ENCODE measurements at regions not wholly inside any gene's neighbourhood (a gene's known extent, or its start where the extent isn't known, plus 50 kb on each side); places are given as distances from the start of the nearest gene placed in this dataset.

DNA sequence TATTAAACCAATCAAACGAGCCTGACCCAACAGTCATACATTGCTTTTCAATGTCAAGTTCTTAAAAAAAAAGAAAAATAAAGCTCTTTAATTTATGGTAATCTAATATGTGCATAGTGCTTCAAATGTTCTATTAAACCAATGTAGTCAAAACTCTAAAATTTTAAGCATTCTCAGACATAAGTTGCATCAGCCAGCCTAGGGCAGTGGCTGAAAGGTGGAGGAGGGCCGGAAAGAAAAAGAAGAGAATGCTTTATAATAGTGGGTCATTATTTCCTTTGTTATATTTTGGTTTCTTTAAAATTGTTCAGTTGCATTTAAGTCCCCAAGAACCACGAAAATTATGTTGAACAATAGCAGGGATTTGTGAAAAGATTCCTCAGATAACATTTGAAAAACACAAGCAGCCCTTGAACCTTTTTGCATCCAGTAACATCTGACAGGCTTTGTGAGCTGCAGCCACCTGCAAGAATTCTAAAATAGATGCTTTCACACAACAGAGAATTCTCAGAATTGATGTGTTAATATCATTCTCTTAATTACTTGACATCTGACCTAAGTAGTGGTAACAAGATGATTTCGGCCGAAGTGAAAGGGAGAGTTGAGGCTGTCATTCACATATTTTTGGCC is 252.1 kb downstream of the CDCA7 start:
- no peak for TF ChIP-seq SP1 (IDR thresholded peaks at IDR 0.05)
- no peak for TF ChIP-seq BHLHE40 (IDR thresholded peaks at IDR 0.05; ENCODE audit: borderline replicate concordance)
- TF ChIP-seq FOXA1 (IDR thresholded peaks at IDR 0.05), result no peak
- TF ChIP-seq CTBP1 (IDR thresholded peaks at IDR 0.05; ENCODE audit: borderline replicate concordance), result no peak
- no peak for TF ChIP-seq NFRKB (IDR thresholded peaks at IDR 0.05)
- TF ChIP-seq LEF1 (IDR thresholded peaks at IDR 0.05; ENCODE audit: borderline replicate concordance), result no peak
- no peak for TF ChIP-seq FOXK2 (IDR thresholded peaks at IDR 0.05)
- no peak for TF ChIP-seq HDGF (IDR thresholded peaks at IDR 0.05; ENCODE audit: borderline replicate concordance)
- TF ChIP-seq FOXM1 (IDR thresholded peaks at IDR 0.05; ENCODE audit: borderline replicate concordance), result no peak
- TF ChIP-seq TARDBP (IDR thresholded peaks at IDR 0.05), result no peak
- no peak for DNase-seq (ENCODE audit: extremely low spot score)
- POLR2A ChIA-PET, result no interaction called here
- CTCF ChIA-PET, result no interaction called here

DNA sequence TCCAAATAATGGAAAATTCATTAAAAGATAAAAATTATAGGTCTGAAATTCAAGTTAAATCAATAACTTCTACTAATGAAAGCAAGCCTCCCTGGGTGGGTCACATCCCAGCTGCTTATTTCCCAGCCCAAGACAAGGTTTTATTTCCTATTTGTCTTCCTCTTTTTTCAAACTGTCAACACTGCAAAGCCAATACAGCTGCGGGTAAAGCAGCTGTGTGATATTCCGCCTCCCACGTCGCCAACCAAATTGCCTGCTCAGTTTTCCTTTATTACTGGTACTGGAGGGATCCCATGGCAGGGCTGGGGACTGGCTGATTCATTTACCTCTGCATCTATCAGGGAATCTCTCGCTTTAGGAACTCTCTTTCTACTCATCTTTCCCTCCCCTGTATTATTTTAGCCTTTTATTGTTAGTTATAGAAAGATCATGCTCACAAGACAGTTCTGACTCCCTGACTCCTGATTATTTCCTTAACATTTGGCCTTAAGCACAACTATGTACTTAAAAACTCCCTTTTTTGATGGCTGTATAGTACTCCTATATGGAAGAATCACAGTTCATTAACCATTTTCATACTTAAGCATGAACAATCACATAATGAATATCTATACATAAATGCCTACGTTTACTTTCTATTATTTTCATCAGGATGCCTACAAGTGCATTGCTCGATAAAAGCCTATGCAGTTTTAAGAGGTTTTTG is 253.1 kb downstream of the CDCA7 start:
- DNase-seq (ENCODE audit: extremely low spot score), result no peak
- POLR2A ChIA-PET, result no interaction called here
- CTCF ChIA-PET, result no interaction called here
- TF ChIP-seq NFRKB (IDR thresholded peaks at IDR 0.05) (no peak), ARNT (IDR thresholded peaks at IDR 0.05) (no peak), BHLHE40 (IDR thresholded peaks at IDR 0.05; ENCODE audit: borderline replicate concordance) (no peak), CTBP1 (IDR thresholded peaks at IDR 0.05; ENCODE audit: borderline replicate concordance) (no peak), LEF1 (IDR thresholded peaks at IDR 0.05; ENCODE audit: borderline replicate concordance) (no peak), ZNF384 (IDR thresholded peaks at IDR 0.05) (no peak), HDGF (IDR thresholded peaks at IDR 0.05; ENCODE audit: borderline replicate concordance) (no peak)

DNA sequence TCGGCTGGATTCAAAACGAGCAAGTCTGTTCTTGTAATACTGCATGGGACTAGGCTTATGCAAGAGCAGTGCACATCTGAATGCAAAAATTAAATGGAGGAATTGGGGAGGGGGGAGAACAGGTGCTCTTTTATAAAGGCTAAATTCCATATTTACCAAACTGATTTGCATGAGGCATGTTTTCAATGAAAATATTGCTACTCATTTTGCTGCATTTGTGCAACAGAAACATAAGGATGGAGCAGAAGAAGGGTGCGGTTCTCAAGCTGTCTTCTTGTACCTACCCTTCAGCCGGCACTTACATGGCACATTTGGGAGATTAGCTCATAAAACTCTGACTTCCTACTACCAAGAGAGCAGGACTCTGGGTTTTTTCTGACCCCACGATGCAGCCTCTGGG is 256.4 kb downstream of the CDCA7 start:
- no peak for DNase-seq (ENCODE audit: extremely low spot score)
- CTCF ChIA-PET, result interaction anchor here (1.7 kb wide), 1 partner anchor 21 kb away, joined by 5 read pairs; no protein-coding TSS in a partner anchor
- no peak for TF ChIP-seq HDGF (IDR thresholded peaks at IDR 0.05; ENCODE audit: borderline replicate concordance)
- TF ChIP-seq L3MBTL2 (conservative IDR thresholded peaks at IDR 0.05), result no peak
- TF ChIP-seq CTBP1 (IDR thresholded peaks at IDR 0.05; ENCODE audit: borderline replicate concordance), result no peak
- TF ChIP-seq ZNF384 (IDR thresholded peaks at IDR 0.05), result no peak
- no peak for TF ChIP-seq TARDBP (IDR thresholded peaks at IDR 0.05)
- POLR2A ChIA-PET, result no interaction called here

DNA sequence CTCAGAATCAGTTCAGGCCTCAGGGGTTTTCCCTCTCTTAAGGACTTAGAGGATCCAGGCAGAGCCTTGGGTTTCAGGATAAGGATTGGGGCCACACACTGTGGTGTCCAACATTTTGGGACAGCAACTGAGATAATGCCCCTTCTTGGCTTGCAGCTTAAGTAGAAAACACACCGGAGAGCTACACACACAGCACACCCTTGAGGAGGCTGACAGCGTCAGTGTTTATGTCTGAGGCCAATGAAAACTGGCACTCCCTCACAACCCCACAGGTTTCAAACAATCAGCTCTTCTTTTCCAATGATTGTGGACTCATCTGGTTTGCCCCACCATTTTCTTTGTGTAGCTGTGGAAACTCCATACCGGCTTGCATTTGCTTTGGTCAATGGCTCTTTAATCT is 257.7 kb downstream of the CDCA7 start:
- ChIA-PET POLR2A (no interaction called here), CTCF (interaction anchor here (0.6 to 1.7 kb wide), 7 partner anchors 8 to 1883 kb away, joined by 3 to 5 read pairs (median 3); no protein-coding TSS in a partner anchor)
- peak; percentile 42 for DNase-seq (ENCODE audit: extremely low spot score)
- TF ChIP-seq, protein P1, sequence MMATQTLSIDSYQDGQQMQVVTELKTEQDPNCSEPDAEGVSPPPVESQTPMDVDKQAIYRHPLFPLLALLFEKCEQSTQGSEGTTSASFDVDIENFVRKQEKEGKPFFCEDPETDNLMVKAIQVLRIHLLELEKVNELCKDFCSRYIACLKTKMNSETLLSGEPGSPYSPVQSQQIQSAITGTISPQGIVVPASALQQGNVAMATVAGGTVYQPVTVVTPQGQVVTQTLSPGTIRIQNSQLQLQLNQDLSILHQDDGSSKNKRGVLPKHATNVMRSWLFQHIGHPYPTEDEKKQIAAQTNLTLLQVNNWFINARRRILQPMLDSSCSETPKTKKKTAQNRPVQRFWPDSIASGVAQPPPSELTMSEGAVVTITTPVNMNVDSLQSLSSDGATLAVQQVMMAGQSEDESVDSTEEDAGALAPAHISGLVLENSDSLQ (IDR thresholded peaks at IDR 0.05), result no peak
- no peak for TF ChIP-seq SUZ12 (IDR thresholded peaks at IDR 0.05)
- no peak for TF ChIP-seq HDGF (IDR thresholded peaks at IDR 0.05; ENCODE audit: borderline replicate concordance)
- no peak for TF ChIP-seq ZNF384 (IDR thresholded peaks at IDR 0.05)
- TF ChIP-seq LEF1 (IDR thresholded peaks at IDR 0.05; ENCODE audit: borderline replicate concordance), result no peak
- no peak for TF ChIP-seq L3MBTL2 (conservative IDR thresholded peaks at IDR 0.05)
- TF ChIP-seq ARNT (IDR thresholded peaks at IDR 0.05), result no peak
- no peak for TF ChIP-seq FOXA1 (IDR thresholded peaks at IDR 0.05)
- no peak for TF ChIP-seq NFRKB (IDR thresholded peaks at IDR 0.05)
- TF ChIP-seq ELF4 (IDR thresholded peaks at IDR 0.05), result no peak

DNA sequence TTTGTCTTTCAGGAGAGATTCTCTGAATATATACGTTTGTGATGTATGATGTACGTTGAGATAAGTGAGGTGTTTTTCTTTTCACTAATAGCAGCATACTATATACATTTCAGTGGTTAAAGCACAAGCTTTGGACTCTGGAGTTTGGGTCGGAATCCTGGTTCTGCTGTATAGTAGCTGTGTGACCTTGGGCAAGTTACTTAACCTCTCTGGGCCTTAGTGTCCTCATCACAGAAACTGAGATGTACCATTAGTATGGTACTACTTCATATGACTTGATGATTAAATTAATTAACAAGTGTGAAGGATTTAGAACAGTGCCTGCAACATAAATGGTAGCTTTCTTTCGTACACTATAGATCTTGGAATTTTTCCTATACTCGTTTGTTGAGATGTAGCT is 258.7 kb downstream of the CDCA7 start:
- no peak for DNase-seq (ENCODE audit: extremely low spot score)
- ChIA-PET CTCF (no interaction called here), POLR2A (no interaction called here)
- no peak for TF ChIP-seq ZNF384 (IDR thresholded peaks at IDR 0.05)
- no peak for TF ChIP-seq ARNT (IDR thresholded peaks at IDR 0.05)
- no peak for TF ChIP-seq FOXA1 (IDR thresholded peaks at IDR 0.05)
- no peak for TF ChIP-seq HDGF (IDR thresholded peaks at IDR 0.05; ENCODE audit: borderline replicate concordance)
- TF ChIP-seq TARDBP (IDR thresholded peaks at IDR 0.05), result no peak
- no peak for TF ChIP-seq BHLHE40 (IDR thresholded peaks at IDR 0.05; ENCODE audit: borderline replicate concordance)
- no peak for TF ChIP-seq FOXM1 (IDR thresholded peaks at IDR 0.05; ENCODE audit: borderline replicate concordance)
- no peak for TF ChIP-seq L3MBTL2 (conservative IDR thresholded peaks at IDR 0.05)
- no peak for TF ChIP-seq CTBP1 (IDR thresholded peaks at IDR 0.05; ENCODE audit: borderline replicate concordance)
- TF ChIP-seq LEF1 (IDR thresholded peaks at IDR 0.05; ENCODE audit: borderline replicate concordance), result no peak
- TF ChIP-seq, protein P1 (IDR thresholded peaks at IDR 0.05), result no peak
- TF ChIP-seq SUZ12 (IDR thresholded peaks at IDR 0.05), result no peak
- no peak for TF ChIP-seq ELF4 (IDR thresholded peaks at IDR 0.05)
- no peak for TF ChIP-seq FOXK2 (IDR thresholded peaks at IDR 0.05)
- TF ChIP-seq SP1 (IDR thresholded peaks at IDR 0.05), result no peak

DNA sequence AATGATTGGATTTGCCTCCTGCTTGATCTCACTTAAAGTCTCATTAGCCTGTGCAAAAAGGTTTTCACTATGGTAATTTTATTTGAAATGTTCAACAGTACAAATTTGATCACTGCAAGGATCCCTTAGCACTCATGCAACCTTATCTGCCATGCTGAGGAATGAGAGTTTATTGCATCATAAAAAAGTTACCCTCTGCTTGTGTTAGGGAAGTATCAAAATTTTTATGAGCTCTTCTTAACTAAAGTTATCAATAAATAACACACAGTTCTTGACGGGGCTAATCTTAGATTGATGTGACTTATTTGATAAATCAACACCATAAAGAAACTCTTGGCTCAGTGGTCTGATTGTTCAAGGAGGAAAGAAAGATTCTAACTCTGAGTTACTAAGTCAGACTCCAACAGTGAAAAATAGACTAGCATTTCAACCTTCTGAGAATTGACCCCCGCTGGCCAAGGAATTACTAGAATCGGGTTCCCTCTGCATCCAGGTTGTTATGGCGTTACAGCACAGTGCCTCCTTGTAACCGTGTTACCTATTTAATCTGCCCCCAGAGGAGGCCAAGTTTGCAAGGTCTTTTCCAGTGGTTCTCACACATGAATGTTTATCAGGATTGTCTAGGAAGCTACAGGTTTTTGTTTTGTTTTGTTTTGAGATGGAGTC is 259.7 kb downstream of the CDCA7 start:
- ChIA-PET POLR2A (no interaction called here), CTCF (interaction anchor here (0.6 kb wide), 1 partner anchor 176 kb away, joined by 3 read pairs; no protein-coding TSS in a partner anchor)

More for the DNA sequence above, 259.7 kb downstream of the CDCA7 start:
- TF ChIP-seq NFRKB (IDR thresholded peaks at IDR 0.05), result no peak
- TF ChIP-seq, protein P1 (IDR thresholded peaks at IDR 0.05), result peak; percentile 83
- no peak for TF ChIP-seq FOXM1 (IDR thresholded peaks at IDR 0.05; ENCODE audit: borderline replicate concordance)
- TF ChIP-seq TARDBP (IDR thresholded peaks at IDR 0.05), result no peak
- peak; percentile 48; the same call in 1 of the 2 replicates for TF ChIP-seq CTBP1 (IDR thresholded peaks at IDR 0.05; ENCODE audit: borderline replicate concordance)
- no peak for TF ChIP-seq HDGF (IDR thresholded peaks at IDR 0.05; ENCODE audit: borderline replicate concordance)
- TF ChIP-seq FOXK2 (IDR thresholded peaks at IDR 0.05), result no peak
- peak; percentile 27 for DNase-seq (ENCODE audit: extremely low spot score)
